Kidney glomerular epithelial cell (primary cell): ENCODE measurements at regions not wholly inside any gene's neighbourhood (a gene's known extent, or its start where the extent isn't known, plus 50 kb on each side); places are given as distances from the start of the nearest gene placed in this dataset.
"Not testable (repeated sequence)": the region's sequence is repeated elsewhere in the genome, so short reads cannot be mapped to it uniquely, and the experiment has no call there.

Source experiments
- DNase-seq: peaks from one replicate; lab custom pipeline; 2025; lab: John Stamatoyannopoulos, UW

DNA sequence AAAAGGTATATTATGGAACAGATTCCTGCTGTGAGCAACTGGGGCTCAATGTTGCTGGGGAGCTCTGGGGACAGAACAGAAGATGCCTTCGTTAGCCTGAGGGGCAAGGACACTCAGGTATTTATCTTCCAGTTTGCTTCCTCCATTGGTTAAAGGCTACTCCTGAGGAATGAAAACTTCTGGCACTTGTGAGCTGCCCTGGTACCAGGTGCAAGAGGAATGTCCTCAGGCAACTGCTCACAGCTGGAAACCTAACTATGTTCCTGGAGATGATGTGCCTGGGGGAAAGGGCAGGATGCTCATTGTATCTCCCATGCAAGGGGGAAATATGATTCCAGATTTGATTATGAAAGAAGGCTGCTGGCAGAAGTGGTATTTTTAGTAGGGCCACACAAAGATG is 54.0 kb upstream of the BBX start:
- DNase-seq = no peak

DNA sequence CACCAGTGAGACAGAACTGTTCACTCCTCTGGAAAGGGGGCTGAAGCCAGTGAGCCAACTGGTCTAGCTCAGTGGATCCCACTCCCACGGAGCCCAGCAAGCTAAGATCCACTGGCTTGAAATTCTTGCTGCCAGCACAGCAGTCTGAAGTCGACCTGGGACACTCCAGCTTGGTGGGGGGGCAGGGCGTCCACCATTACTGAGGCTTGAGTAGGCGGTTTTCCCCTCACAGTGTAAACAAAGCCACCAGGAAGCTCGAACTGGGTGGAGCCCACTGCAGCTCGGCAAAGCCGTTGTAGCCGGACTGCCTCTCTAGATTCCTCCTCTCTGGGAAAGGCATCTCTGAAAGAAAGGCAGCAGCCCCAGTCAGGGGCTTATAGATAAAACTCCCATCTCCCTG is 52.3 kb upstream of the BBX start:
- not testable (repeated sequence) for DNase-seq
